GM12801 (cell line): ENCODE measurements at regions not wholly inside any gene's neighbourhood (a gene's known extent, or its start where the extent isn't known, plus 50 kb on each side); places are given as distances from the start of the nearest gene placed in this dataset.

ENCODE experiments used
- TF ChIP-seq, protein P1 (sequence below): IDR thresholded peaks from one replicate; pipeline ENCODE4 v1.5.1; 2011; ENCODE audit warnings: control low read depth; ENCODE audit not compliant: insufficient read length; ENCODE audit errors: extremely low read depth

DNA sequence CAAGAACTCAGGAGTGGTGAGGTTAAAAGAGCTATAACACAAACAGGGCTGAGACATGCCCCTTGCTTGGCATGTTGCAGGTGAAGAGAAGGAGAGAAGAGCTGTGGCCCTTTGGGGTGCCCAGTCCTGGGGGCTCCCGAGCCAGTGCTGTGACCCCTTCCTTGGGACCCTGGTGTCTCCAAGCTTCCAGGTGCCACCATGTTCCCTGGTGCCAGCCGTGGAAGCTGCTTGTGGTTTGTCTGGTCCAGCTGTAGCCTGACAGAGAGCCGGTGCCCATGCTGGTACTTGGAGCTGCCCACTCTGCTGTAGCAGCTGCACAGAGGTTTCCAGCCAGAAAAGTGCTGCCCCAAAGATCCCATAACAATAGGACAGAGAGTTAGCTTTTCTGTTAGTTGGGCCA, 159.2 kb upstream of the SLC38A2 start:
- TF ChIP-seq, protein P1, sequence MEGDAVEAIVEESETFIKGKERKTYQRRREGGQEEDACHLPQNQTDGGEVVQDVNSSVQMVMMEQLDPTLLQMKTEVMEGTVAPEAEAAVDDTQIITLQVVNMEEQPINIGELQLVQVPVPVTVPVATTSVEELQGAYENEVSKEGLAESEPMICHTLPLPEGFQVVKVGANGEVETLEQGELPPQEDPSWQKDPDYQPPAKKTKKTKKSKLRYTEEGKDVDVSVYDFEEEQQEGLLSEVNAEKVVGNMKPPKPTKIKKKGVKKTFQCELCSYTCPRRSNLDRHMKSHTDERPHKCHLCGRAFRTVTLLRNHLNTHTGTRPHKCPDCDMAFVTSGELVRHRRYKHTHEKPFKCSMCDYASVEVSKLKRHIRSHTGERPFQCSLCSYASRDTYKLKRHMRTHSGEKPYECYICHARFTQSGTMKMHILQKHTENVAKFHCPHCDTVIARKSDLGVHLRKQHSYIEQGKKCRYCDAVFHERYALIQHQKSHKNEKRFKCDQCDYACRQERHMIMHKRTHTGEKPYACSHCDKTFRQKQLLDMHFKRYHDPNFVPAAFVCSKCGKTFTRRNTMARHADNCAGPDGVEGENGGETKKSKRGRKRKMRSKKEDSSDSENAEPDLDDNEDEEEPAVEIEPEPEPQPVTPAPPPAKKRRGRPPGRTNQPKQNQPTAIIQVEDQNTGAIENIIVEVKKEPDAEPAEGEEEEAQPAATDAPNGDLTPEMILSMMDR, result no peak

DNA sequence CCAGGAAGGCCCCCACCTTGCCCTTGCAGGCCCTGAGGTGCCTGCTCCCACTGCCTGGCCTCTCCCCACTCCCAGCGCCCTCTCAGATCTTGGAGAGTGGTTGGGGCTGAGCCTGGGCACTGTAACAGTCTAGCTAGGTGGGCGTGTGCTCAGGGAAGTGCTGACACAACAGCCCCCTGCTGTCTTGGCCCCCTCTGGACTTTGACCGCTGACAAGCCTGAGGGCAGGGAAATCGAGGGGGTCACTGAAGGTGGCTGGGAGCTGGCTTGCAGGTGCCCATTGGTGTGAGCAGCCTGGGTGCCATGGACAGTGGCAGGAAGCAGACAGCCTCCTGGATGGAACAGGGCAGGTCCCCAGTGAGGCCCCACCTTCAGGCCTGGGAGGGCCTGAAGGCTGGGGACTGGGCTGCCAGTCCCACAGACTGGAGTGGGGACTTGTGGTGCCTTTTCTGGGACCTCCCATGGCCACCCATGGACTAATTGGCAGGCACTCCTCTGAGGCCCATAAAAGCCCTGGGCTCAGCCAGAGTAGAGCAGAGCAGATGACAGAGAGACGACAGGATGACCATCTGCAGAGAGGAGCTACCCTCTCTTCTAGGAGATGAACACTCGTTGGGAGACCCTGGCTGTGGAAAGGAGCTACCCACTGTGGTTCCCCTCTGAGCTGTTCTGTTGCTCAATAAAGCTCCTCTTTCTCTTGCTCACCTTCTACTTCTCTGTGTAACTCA, 158.6 kb upstream of the SLC38A2 start:
- TF ChIP-seq, protein P1, result no peak

DNA sequence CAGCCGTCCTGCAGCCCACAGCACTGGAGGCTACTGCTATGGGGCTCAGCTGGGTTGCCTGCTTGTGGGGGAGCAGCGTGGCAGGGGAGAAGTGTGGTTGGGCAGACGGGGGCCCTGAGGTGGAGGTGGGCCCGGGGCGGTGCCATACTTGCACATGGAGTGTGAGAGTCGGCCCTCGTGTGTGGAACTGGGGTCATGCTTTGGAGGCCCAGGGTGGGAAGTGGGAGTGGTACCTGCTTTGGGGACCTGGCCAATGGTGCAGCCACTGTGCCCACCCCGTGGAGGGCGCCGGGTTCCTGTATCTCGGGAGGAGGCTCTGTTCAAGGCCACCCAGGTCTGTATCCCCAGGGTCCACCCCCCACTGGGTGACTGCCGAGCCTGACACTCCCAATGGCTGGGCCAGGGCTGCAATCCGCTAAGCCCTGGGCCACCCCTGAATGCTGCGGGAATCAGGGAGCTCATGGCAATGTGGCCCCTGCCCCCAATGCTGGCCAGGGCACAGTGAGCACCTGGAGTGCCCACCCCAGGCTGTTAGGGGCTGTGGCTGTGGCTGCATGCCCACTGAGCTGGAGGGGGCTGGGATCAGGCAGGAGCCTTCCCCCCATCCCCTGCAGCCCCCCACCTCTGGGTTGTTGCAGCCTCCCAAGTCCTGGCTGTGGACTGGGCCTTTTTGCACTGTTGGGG, 157.9 kb upstream of the SLC38A2 start:
- TF ChIP-seq, protein P1, result no peak

DNA sequence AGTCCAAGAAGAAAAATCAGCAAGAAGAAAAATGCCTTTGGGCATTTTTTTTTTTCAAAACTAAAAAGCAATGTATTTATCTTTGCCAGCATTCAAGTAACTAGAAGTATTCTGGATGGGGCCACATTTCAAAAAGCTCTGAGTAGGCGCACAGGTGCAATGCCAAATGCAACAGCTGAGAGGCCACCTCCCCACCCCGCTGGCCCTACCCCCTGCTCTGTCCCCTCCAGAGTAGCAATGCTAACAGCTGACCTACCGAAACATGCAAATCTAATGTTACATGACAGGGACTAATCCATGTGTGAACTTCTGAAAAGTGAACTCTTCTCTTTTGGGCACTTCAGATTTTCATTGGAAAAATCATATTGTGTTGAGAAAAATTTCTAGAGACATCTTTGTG, 153.7 kb upstream of the SLC38A2 start:
- TF ChIP-seq, protein P1, result no peak

DNA sequence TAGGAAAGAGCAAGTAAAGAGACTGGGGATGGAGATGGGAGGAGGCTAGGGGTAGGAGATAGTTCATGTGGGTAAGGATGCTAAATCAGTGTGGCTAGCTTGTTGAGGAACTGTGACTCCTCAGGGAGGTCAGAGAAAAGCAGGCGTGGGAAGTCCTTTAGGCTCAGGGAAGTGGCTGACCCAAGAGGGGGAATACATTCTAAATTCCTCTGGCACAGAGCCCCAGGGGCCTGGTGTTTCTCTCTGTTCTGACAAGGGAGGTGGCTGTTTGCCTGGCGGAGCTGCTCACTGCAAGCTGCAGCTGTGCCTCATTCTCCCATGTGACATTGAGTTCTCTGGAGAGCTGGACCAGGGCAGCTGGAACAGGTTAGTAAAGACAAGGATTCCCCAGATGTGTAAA, 152.2 kb upstream of the SLC38A2 start:
- TF ChIP-seq, protein P1, result no peak

DNA sequence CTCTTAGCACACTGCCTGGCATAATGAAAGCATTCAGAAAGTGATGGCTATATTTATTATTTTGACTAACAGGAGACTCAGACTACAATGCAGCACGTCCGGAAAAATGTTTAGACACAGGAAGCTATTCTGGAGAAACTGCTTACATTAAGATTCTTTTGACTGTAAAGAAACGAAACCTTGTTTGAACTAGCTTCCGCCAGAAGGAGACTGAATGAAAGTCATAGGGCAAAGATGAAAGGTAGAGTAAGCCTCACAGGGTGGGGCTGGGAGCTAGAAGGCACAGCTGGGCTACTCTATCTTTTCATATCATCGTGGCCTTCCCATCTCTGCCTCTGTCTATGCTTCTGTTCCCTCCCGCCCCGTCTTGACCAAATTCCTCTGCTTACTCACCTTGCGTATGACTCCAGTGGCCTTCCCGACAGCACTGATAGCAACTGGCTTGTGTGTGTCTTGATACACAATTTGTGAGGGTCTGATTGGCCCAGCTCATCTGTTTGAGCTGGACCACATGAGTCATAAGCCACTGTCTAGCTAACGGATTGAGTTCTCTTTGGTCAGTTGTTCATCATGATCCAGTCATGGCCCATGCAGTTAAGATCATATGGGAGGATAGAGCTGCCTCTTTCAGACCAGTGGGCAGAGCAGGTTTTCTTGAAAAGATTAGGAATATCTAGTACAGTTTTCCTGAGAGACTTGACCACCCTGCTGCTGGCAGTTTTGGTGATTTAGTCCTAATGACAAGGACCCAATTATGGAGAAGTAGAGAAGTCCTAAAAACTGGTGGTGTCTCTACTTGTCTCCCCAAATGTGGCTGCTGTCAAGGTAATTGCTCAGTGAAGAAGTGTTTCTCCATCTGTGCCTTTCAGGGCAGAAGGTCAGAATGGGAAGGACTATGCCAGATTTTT, 151.5 kb upstream of the SLC38A2 start:
- TF ChIP-seq, protein P1, result no peak

DNA sequence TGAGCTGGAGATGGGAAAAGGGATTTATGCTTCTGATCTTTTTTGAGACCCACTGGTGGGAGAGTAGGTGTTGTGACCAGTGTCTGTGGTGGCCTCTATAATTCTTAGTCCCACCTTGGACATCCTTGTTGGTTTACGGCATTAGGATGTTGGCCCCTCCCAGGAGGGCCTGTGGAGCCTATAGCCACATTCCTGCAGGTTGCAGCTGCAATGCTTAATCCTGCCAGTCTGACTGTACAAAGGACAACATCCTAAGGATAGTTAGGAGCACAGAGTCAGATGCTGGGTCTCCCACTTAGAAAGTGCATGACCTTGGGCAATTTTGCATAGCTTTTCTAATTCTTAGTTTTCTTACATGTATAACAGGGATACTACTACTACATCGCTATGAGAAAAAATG, 150.9 kb upstream of the SLC38A2 start:
- TF ChIP-seq, protein P1, result no peak
